Gastrocnemius medialis (tissue), 4 donors: ENCODE measurements at regions not wholly inside any gene's neighbourhood (a gene's known extent, or its start where the extent isn't known, plus 50 kb on each side); places are given as distances from the start of the nearest gene placed in this dataset.

Experiments
- CTCF ChIP-seq, 5 experiments: fragments of 450-650 bp in 3 of 5; fragments of 200-600 bp in 2 of 5; sonication (generic) in 2 of 5; IDR thresholded peaks in 4 of 5; conservative IDR thresholded peaks in 1 of 5; 1 replicate in 4 of 5; 2 replicates in 1 of 5; pipeline ENCODE4 v1.5.1; 2016 to 2019; ENCODE audit warnings: antibody characterized with exemption in 5 of 5, mild to moderate bottlenecking in 3 of 5, moderate library complexity in 3 of 5
- POLR2A ChIP-seq, 2 donors: fragments of 450-650 bp; IDR thresholded peaks; one replicate each; pipeline ENCODE4 v1.6.1; 2017; ENCODE audit warnings: antibody characterized with exemption in 2 of 2, mild to moderate bottlenecking in 2 of 2, moderate library complexity in 2 of 2

- TF ChIP-seq CTCF (IDR thresholded peaks at IDR 0.05 in 4 of 5, conservative IDR thresholded peaks at IDR 0.05 in 1 of 5) (no peak), POLR2A (IDR thresholded peaks at IDR 0.05) (no peak)
Observed at GRCh38 chr11:37616291-37616690, 1018.3 kb upstream of the RAG2 start.
